Activated CD4-positive, CD25-positive, alpha-beta regulatory T cell (primary cell): ENCODE measurements at regions not wholly inside any gene's neighbourhood (a gene's known extent, or its start where the extent isn't known, plus 50 kb on each side); places are given as distances from the start of the nearest gene placed in this dataset.

Experiments
- DNase-seq, 4 experiments: peaks; one replicate each; lab custom pipeline; 2025; lab: John Stamatoyannopoulos, UW

GRCh38 chr10:32169556-32169955 lies 113.3 kb upstream of the KIF5B start:
- no peak for DNase-seq

- no peak for DNase-seq
Observed at GRCh38 chr10:32167450-32167849, 111.2 kb upstream of the KIF5B start.

GRCh38 chr10:32166365-32166764 lies 110.1 kb upstream of the KIF5B start:
- DNase-seq: no peak

GRCh38 chr10:32163762-32164148 lies 107.5 kb upstream of the KIF5B start:
- no peak for DNase-seq

GRCh38 chr10:32163071-32163761 lies 107.0 kb upstream of the KIF5B start:
- DNase-seq: no peak

GRCh38 chr10:32161586-32161985 lies 105.4 kb upstream of the KIF5B start:
- DNase-seq: no peak

GRCh38 chr10:32160864-32161263 lies 104.6 kb upstream of the KIF5B start:
- no peak for DNase-seq

- DNase-seq: no peak
Observed at GRCh38 chr10:32159264-32159663, 103.0 kb upstream of the KIF5B start.

- no peak for DNase-seq
Observed at GRCh38 chr10:32156031-32156495, 99.8 kb upstream of the KIF5B start.

- DNase-seq: no peak
Observed at GRCh38 chr10:32155075-32155516, 98.9 kb upstream of the KIF5B start.

- DNase-seq: no peak
Observed at GRCh38 chr10:32153931-32154330, 97.7 kb upstream of the KIF5B start.

- no peak for DNase-seq
Observed at GRCh38 chr10:32153252-32153651, 97.0 kb upstream of the KIF5B start.

GRCh38 chr10:32151871-32152270 lies 95.6 kb upstream of the KIF5B start:
- DNase-seq: no peak

- DNase-seq: no peak
Observed at GRCh38 chr10:32150532-32151101, 94.4 kb upstream of the KIF5B start.

- no peak for DNase-seq
Observed at GRCh38 chr10:32149252-32149955, 93.2 kb upstream of the KIF5B start.

GRCh38 chr10:32148864-32149251 lies 92.6 kb upstream of the KIF5B start:
- no peak for DNase-seq

- DNase-seq: no peak
Observed at GRCh38 chr10:32147730-32148129, 91.5 kb upstream of the KIF5B start.

GRCh38 chr10:32146166-32146565 lies 89.9 kb upstream of the KIF5B start:
- DNase-seq: no peak

- DNase-seq: no peak
Observed at GRCh38 chr10:32144817-32145688, 88.8 kb upstream of the KIF5B start.

GRCh38 chr10:32143302-32143847 lies 87.2 kb upstream of the KIF5B start:
- DNase-seq: no peak

- no peak for DNase-seq
Observed at GRCh38 chr10:32142646-32143045, 86.4 kb upstream of the KIF5B start.
